Stimulated activated CD4-positive, alpha-beta T cell treated with anti-CD3 and anti-CD28 coated beads, Interleukin-15, amount 100 ng/mL, for 48 hours (primary cell): ENCODE measurements at regions not wholly inside any gene's neighbourhood (a gene's known extent, or its start where the extent isn't known, plus 50 kb on each side); places are given as distances from the start of the nearest gene placed in this dataset.

ENCODE experiments used
- DNase-seq, 2 donors: peaks; one replicate each; pipeline ENCODE4 v3.0.0-alpha.2; 2020; ENCODE audit warnings: low read depth in 2 of 2

DNA sequence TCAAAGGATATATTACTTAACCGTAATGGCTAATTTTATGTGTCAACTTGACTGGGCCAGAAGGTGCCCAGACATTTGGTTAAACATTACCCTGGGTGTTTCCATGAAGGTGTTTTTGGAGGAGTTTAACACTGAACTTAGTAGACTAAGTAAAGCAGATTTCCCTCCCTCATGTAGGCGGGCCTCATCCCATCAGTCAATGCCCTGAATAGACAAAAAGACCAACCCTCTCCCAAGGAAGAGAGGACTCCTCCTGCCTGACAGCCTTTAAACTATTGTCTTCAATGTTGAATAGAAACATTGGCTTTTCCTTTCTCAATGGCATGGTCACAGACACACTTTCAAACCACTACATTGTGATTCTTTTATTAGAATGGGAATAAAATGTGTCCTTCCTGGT is 121.9 kb downstream of the SETD4 start:
- no peak for DNase-seq

DNA sequence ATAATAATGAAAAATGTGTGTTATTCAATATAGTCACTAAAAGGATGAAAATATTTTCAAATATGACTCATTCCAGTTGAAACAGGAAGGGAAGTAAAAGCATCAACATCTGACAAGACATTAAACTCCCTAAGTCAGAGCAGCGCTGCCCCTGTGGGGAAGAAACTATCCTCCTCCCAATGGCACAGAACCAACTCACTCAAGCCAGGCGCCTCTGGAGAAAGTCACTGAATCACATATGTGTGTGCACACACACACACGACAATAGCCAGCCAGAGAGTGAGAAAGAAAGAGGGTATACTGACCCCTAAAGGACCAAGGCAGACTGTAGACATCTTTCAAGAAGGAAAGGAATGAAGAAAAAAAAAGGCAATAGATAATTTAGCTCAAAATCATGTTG is 126.9 kb downstream of the SETD4 start:
- no peak for DNase-seq

DNA sequence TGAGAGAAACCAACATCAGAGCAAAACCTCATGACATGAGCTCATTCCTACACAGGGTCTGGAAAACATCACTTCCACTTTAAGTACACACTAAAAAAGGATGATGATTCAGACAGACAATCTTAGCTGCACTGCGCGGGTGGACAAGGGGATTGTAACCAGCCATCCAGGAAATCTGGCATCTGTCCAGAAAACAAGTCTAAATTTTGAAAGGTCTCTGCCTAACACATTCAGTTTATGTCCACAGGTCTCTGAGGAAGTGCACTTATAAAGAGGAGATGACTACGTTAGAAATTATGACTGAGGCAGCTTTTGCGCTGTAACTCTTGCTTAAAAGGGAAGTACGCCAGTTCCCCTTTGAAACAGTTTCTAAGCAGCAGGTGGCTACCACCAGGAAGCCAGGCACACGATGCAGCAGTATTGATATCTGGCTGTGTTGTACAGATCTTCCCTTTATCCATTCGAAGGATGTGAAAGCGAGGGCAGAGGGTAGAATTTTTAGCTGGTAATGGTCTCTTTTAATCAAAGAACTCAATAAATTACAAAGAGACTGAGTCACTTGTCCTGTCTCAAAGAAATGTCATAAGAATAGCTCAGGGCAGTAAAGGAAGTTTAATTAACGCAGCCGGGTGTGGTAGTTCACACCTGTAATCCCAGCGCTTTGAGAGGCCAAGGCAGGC is 128.0 kb downstream of the SETD4 start:
- peak in 1 of 2 donors; percentile 25 for DNase-seq

DNA sequence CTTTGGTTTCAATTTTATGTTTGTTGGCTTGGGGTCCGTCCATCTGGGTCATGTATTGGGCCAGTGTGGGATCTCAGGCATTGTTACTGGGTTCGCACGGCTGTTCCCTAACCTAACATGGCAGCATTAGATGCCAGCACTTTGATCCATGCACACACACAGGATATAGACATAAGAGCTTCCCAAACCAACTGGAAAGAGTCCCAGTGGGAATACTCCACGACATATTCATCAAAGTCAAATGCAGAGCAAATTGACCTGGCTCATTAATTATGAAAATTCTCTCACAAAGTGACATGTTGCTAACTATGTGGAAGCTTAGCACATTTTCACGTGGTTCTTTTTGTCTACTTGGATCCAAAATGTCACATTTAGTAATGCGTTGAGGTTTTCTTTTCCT is 130.4 kb downstream of the SETD4 start:
- DNase-seq, result no peak

DNA sequence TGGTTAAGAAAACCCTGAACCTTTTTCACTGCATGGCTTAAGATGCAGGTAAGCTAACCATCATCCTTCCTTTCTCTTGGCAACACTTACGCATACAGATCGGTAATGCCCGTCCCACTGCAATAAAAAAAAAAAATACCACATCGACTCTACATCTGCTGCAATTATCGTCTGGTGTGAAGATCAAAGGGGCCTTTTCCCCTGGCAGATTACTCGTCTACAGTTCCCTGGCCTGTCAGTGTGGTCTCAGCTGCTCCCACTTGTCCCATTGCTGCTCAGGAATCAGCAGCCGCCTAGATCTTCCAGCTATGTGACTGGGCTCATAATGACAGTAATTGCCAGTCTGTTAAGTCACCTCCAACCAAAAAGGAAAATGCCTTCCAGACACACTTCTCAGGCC is 133.1 kb downstream of the SETD4 start:
- no peak for DNase-seq

DNA sequence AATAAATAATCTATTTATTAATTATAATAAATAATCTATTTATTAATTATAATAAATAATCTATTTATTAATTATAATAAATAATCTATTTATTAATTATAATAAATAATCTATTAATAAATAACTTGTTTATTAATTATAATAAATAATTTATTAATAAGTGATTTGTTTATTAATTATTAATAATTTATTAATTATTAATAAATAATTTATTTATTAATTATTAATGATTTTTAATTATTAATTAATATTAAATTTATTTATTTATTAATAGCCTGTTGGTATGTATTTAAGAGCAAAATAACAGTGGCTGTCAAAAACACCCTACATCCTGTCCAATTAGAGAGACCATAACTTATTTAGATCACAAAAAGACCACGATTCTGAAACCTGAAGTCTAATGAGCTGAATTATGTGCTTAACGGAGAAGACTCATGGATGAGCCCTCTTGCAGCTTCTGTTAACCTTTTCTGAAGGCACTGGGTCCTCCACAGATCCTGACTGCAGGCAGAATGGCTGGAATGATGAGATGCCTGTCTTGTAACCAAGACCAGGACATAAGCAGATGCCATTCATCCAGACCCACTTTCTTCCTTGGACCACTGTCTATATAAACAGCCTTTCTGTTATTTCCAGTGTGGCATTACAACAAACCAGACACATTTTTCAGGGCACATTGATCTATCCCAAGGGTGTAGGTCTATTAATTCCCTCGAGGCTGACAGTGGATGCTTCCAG is 134.2 kb downstream of the SETD4 start:
- DNase-seq, result no peak

DNA sequence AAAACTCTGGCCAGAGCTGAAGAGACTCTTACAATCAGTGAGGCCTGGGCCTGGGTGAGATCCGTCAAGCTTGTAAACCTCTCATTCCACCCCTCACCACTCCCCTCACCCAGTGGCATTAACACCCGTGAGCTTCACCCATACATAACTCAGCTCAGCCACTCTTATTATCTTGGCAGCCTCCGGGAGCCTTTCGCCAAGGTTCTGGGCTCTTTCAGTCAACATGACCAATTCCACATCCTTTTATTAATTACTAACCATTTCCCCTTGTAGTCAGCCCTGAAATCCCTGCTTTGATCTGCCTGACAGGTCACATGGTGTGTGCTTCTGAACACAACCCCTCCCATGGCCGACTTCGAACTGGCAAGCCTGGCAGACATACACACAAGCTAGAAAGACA is 134.8 kb downstream of the SETD4 start:
- no peak for DNase-seq

DNA sequence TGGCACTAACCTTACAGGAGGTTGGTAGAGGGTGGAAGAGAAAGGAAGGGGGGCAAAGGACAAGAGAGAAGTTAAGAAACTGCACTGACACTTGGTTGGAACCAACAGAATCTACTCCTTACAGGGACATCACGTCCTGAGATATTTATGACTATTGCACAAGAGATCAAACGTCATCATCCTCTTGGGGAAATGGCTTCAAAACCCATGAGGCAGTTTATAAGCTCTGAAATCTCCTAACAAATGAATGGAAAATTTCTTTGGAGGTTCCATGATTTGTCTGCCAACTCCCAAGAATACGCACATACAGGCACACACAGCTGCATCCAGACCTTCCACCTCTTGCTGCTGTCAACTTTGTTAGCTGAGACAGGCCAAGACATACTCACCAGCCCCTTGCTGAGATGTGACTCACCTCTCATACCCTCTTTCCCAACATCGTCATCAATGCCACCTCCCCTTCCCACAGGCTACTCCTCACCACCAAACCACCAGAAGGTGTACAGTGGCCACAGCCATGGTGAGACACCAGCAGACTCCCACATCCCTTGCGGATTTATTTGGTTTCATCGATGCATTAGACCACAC is 135.5 kb downstream of the SETD4 start:
- DNase-seq, result no peak

DNA sequence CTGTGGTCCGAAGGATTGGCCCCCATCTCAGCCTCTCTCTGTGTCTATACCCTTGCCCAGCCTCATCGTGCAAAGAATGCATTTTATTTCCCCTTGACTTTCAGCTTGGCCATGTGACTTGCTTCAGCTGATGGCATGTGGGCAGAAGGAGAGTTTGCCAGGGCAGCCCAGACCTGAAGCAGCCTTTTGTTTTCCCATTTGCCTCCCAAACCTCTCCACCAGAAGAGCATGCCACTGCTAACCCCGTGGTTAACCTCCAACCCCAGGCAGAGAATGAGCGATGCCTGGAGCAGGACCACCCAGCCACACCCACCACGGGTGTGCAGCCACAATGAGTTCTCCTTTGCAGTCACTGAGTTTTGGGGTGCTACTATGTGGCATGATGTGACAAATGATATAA is 136.4 kb downstream of the SETD4 start:
- DNase-seq, result no peak

DNA sequence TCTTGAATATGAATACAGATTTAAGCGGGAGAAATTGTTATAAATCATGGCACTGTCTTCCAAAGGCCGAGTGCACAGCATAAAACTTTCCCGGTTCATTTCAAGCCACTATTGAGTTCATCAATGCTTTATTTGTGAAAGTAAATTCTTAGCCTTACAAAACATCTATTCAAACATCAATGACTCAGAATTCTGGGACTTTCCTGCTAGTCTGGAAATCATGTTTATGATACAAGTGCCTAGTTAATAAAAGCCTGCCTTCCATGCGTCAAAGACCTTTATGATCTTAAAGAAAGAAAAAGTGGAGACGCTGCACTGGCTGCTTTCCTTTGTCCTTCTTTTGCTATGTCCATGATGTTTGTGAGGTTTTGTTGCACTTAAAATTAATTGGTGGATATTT is 137.7 kb downstream of the SETD4 start:
- no peak for DNase-seq

DNA sequence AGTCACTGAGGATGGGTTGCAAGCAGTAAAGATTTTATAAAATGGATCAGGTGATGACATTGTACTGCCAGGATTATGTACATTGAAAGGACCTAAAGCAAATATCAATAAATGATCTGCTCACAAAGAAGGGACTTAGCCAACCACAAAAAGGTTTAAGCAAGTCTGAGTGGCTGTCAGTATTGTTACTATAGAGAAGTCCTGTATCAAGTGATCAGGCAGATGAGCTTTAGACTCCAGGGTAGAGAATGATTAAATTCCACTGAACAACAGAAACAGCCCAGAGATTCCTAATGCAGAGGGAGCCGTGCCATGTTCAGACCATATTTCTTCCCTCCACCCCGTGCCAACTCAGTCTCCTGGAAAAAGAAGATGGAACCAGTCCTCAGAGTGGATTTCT is 138.9 kb downstream of the SETD4 start:
- DNase-seq, result no peak

DNA sequence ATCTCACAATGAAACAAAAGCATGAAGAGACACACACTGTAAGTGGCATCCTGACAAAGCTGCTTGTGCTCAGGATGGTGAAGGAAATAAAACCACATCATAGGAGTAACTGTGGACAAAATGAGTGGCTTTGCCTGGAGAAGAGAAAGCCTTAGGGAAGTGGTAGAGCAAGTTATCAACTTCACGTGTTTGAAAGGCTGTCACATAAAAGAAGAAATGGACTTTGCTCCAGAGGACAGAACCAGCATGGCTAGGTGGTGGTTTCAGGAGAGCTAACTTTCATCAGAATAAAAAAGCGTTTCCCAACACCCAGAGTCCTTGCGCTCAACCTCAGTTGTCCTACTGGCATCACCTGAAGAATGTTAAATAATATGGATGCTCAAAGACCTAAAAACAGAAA is 139.9 kb downstream of the SETD4 start:
- DNase-seq, result no peak

DNA sequence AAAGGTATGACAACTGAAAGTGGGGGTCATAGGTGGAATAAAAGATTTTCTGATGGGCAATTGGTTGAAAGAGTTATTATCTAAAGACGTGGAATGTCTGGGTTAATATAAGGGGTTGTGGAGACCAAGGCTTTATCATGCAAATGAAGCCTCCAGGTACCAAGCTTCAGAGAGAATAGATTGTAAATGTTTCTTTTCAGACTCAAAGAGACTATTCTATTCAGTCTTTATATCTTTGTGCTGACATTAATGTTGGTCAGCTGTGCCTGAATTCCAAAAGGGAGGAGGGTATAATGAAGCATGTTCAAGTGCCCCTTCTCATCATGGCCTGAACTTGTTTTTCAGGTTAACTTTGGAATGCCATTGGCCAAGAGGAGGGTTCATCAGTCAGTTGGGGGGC is 145.3 kb downstream of the SETD4 start:
- no peak for DNase-seq

DNA sequence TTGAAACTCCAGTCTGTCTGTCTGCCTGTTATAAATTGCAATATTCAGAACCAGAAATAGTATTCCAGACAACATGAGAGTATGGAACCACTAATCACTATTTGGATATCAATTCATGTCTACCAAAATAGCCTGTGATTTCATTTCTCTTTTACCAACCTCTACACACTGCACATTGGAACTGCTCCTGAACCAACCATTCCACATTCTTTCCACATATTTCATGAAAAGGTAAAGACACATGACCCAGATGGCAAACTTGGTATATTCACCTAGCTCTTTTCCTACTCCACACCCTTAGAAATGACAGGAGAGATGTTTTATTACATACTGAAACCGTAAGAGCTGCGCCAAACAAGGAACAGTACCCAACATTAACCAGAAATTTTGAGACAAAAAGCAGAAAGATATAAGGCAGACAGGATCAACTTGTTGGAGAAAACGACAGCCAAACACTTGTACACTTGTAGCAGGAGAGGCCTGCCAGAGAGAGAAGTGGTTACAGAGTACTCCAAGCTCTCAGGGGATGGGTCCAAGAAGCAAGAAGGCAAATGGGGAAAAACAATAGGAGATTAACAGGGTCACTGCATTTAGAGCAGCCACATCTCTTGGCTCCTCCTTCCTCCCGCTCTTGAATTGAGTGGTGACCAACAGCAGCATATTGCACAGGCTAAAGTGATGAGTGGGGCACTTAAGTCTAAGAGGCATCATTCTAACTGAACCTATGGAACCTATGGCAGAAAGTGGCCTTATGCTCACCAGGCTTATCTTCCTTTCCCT is 148.7 kb downstream of the SETD4 start:
- DNase-seq, result no peak

DNA sequence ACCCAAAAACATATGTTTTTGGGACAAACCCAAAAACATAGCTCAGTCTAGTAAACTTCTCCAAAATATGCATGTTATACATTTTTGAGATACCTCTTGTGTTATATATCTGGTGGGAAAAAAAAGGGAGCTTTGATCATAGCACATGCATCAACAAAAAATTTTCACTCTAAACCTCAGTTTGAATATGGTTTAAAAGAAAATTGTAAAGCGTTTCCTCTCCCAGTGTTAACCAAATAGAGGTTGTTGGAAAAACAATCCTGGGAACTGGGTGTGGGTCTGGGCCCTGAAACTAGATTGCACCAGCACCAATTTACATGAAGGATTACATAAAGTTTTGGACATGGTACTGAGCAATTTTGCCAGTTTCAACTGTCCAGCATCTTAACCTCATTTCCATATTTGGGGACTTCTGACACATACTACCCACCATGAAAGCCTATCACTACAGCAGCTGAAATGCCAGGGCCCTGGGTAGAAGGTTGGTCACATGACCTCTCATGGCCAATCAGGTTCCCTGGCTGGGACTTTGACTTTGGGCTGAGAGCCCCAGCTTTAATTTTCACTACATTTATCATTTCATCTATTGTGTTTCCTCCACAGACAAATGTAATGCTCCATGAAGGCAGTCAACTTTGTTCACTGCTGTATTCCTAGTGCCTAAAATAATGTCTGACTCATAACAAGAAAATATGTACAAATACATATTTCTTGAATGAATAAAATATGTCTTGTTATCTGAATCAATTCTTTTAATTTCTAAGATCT is 150.7 kb downstream of the SETD4 start:
- DNase-seq, result no peak

DNA sequence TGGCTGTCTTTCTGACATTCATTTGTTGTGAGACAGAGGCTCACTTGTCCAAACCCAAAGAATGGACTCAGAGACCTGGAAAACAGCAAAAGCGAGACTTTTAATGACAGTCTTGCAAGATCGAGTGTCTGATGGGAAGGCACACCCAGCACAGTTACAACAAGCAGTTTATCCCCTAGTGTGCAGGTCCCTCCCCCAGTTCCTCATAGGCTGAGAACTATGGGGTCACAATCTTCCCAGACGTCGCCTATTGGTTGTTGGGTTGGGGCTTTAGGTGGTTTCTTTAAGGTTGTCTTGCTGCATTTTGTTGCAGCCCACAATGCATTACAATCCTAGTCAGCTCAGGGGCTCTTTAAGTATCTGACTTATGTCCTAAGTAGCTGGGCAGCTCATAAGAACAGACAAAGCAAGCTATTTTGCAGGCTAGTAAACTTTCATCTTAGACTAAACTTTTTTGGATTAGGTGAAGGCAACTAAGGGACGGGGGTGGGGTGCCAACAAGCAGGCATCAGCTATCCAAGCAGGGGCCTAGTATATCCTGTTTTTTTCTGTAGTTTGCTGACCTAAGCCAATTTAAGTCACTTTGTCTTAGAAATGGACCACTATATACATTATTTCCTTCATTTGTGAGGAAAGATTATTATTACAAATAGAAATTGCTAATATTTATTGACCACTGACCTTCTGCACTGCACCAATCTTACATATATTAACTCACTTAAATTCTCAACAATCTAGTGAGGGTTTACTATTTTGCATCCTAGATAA is 151.8 kb downstream of the SETD4 start:
- DNase-seq, result no peak

DNA sequence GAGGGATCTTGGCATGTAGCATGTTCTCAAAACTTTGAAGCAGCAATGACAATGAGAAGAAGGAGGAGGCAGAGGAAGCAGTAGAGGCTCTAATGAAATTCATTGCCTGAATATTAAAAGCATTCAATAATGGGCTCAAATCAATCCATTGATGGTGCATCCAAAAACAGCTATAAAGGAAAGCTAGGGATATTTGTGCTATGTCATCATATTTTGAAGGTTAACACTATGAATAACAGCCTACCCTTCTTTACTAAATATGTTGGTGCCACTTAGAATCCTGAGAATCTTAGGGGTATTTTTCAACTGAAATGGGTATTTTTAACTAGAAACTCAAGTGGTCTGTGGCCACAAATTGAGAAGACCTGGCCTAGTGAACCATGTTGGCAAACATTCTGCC is 153.7 kb downstream of the SETD4 start:
- DNase-seq, result no peak

DNA sequence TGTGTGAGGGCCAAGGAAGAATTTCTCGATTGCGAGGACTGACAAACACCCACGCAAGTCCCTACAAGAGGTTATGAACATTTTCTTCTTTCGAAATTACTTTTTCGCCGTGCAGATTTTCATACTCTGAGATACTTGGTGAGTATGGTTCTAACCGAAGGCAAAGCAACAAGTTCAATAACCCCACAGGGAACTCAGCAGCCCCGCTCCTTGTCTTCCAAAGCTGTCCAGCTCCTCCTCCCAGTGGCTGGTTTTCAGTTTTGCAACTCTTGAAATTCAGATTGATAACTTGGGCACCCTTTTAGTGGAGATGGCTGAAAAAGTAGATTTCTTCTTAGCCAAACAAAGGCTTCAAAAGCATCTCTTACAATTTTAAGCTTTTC is 154.4 kb downstream of the SETD4 start:
- DNase-seq, result no peak

DNA sequence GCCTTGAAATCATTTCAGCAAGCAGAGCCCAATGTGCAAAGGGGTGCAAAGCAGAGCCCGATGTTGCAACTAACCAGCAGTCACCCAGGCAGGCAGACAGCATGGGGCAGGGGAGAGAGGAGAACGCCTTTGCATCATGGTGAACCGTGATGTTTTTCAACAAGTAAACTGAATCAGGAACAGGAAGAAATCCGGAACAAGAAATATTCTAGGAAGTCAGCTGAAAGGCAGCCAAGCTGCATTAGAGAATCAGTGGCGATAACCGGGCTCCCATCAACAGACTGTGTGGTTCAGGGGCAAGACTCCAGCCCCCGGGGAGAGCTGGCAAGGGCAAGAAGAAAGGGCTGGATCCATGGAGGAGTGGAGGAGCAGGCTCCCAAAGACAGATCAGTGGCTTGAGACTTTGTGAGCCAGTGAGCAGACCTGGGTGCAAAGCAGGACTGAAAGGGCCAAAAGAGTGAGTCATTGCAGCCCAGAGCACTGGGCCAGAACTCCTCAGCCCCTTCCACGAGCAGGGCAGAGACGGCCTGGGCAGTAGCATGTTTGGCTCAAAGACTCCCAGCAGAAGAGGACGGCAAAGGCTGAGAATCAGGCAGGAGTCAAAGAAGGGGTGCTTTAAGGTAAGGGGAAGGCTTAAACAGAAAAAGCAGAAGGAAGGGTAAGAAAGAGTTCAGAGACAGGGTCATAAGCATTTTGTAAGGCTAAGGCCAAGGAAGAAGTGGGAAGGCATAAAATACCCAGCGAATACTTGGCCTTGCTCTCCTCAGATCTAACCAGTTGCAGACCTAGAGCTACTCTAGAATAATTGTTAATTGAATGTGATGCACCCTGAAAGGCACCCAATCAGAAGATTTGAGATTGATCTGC is 155.0 kb downstream of the SETD4 start:
- DNase-seq, result no peak

DNA sequence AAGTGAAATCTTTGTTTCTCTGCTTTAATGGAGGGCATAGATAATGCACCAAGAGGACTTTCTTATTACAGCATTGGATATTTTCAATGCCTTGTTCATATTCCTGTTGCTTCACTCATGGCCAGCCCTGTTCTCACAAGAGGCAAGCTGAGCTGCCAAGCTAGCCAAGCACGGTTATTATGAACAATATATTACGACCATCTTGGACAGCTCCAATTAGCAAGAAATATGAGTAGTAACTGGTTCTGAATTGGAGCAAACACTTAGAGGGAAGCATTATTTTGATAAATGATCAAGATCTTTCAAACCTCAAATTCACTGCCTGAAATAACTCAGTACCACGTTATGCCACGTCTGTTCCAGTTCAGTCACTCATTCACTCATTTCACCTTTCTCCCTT is 159.8 kb downstream of the SETD4 start:
- no peak for DNase-seq
